Activated T-cell treated with anti-CD3 and anti-CD28 coated beads for 48 hours (primary cell): ENCODE measurements at regions not wholly inside any gene's neighbourhood (a gene's known extent, or its start where the extent isn't known, plus 50 kb on each side); places are given as distances from the start of the nearest gene placed in this dataset.

Source experiments
- DNase-seq: peaks from one replicate; pipeline ENCODE4 v3.0.0-alpha.2; 2020; ENCODE audit warnings: low read depth

DNA sequence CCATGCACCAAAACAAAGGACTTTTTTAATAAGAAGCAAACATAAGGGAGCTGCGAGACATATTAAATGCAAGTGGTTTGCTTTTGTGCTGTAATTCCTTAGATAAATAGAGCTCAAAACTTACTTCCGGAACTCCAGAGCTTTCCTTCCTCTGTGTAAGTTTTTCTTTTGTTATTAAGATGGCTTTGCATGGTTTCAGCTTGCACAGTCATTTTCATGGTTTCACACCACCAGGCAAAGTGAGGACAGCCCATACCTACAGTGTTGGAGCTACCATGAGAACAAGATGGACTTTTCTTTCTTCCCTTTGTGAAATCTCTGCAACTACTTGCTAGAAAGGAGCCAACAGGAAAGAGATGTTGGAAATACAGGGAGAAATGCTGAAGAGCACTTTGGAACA is 368.0 kb downstream of the SETD4 start:
- DNase-seq, result no peak

DNA sequence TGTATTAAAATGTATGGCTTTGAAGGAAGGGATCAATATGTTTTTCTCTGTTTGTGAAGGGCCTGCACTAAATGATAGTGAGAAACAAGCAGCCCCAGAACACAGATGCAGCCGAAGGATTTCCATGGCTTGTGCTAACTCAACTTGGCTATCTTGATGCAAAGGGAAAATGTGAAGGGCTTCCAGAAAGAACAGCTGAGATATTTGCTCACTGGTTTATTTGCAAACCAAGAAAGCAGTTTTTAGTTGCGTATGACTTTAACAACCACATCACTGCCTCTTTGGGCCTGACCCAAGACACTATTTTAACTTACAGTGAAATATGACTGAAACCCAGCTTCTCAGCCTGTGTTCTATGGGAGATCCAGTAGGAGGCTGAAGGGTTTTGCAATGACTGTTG is 369.9 kb downstream of the SETD4 start:
- DNase-seq, result no peak

DNA sequence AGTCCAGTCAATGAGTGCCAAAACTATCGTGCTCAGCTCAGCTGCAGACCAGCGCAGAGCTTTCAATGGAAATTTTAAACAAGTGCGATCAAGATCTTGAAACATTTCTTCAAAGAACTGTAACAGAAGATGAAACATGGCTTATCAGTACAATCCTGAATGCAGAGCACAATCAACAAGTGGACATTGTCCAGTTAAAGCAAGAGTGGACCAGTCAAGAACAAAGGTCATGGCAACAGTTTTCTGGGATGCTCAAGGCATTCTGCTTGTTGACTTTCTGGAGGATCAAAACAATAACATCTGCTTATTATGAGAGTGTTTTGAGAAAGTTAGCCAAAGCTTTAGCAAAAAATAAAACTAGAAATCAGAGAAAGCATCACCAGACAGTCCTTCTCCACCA is 374.2 kb downstream of the SETD4 start:
- DNase-seq, result no peak

DNA sequence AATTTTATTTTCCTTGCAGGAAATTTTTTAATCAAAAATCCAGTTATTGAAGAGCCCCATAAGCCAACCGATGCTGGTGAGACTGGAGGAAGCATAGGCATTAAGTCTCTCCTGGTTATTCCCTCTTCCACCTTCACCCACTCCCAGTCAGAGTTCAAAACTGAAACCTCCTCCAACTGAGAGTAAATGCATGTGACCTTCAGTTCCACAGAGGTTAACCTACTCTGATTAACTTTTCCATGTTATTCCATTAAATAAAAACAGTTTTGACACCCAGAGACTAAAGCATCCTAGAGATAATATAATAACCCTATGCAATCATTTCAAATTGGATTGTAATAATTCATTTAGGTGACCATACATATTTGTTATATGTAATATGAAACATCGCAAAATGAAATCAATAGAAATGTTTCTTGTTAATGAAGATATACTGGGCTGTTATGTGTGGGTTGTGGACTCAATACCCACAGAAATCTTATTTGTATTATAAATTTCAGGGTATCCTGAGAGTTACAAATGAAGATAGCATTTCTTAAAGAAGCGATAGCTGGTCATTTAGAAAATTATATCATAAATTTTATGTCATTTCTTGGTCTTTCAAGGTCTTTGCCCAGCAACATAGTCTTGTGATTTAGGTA is 376.5 kb downstream of the SETD4 start:
- no peak for DNase-seq

DNA sequence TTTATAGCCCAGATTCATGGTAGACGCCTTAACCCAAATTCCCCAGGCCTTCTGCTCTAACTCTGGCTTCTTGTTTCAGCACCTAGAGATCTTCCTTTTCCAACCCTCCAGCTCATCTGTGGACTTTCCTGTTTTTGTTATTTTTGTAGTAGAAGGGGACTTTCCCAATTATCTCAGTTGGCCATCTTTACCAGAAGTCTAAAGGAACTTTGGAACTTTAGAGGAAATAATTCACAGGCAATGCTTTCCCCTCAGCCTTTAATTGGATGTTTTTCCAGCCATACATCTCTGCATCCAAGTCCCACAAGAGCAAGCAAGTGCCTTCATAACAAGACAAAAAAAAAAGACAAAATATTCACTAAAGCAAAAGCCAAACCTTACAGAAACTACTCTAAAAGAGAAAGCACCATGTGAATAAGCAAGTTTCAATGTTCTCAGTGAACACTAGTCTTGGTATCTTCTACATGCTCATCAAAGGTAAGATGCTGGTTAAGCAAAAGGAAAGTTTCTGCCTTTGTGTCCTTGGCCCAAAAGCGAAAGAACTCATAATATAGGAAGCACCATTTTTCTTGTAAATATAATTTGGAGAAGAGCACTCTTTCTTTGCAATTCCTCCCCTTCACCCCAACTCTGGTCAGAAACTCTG is 377.3 kb downstream of the SETD4 start:
- DNase-seq, result no peak

DNA sequence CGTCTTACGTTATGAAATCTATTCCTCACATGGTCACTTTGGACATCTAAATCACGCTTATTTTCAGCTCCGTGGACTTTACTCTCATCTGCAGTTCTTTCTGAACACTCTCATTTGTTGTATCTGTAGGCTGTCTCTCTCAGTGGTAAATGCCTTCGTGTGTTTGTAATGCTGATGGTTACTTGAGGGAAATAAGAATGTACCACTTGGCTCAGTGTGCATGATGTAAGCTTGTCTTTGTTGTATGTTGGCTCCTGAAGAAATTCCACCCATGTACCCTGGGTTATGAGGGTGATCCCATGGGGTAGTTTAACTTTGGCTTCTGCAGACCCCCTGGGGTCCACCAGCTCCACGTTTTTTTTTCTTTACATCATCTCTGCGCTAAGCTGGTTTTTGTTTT is 378.4 kb downstream of the SETD4 start:
- DNase-seq, result no peak

DNA sequence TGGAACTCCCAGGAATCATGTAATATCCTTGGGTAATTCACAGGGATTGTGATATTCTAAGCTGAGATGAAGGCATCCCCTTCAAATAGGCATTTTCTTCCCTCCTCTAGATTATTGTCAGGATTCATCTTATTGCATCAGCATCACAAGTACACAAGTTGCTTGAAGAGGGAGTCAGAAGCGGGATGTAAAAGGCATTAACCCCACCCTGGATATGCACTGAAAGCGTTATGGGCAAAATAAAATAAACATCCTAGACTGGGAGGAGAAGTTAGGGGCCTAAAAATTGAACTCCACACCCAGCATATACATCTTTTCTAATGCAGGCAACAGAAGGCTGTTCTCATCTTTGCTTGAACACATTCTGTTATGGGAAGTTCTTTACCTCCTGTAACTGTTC is 381.2 kb downstream of the SETD4 start:
- DNase-seq, result no peak

DNA sequence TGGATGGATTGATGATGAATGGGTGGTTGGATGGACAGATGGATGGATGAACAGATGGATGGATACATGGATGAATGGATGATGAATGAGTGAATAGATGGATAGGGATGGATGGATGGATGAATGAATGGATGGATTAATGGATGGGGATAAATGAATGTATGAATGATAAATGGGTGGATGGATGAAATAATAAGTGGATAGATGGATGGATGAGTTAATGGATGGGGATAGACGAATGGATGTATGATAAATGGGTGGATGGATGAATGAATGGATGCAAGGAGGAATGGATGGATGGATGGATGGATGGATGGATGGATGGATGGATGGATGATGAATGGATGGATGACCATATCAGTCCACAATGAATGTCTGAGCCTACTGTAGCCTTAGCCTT is 381.9 kb downstream of the SETD4 start:
- no peak for DNase-seq

DNA sequence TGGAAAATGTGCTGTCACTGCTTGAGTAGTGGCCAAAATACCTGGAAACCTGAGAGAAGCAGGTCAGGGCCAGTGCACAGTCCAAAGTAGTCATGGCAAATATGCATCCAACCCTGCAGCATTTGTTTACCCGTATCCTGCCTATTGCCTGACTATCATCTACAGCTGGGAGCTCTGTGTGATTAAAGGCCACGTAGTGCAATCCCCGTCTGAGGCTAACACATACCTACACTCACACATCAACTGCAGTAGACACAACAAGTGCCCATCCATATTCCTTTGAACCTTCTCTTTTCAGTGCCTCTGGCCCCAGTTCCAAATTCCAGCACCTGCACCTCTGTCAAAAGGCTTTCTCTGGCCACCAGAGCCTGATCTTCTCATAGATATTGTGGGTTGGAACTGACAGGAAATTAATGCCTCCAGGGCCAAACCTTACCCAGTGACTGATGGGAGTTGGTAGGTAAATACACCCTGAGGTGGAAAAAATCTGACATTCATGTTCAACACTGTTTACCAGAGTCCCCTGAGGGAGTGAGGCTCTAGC is 383.0 kb downstream of the SETD4 start:
- DNase-seq, result no peak

DNA sequence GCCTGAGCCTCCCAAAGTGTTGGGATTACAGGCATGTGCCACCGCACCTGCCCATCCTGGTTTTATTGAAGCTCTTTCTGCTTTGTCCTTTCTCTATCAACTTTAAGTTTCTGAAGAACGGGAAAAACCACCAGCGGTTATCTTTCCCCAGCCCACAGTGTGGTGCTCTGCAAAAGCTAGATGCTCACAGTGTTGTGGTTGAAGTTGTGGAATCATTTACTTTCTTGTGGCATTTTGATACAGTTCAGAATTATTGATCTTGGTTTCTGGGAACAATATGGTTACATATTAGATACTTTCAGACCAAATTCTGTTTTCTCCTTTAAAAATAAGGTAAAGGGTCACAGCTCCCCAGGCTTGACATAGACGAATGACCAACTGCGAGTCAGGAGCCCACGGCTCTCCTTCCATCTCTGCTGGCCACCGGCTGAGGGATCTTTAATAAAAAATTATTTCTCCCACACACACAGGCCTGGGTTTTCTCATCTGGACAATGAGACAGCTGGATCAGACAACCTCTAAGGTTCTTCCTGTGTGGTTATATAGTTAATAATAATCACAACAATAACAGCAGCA is 385.3 kb downstream of the SETD4 start:
- no peak for DNase-seq

DNA sequence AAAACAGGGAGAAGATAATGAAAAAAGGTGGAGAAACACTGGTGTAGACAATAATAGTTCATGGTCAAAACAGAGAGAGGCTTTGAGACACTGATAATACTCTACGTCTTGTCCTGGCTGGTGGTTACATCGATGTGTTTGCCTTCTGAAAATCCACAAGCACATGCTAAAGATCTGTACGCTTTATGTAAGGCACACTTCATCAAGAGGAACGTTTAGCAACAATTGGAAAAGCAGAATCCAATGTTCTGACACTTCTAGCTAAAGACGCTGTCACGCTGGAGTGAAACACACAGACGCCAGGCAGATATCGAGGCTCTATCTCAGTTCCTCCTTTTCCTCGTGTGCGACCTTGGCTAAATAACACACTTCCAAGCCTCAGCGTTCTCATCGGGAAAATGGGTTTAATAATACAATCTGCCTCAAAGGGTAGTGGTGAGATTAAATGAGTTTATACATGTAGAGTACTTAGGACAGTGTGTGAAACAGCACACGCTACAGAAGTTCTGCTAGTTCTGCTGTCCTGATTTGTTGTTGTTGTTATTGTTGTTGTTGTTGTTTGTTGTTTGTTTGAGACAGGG is 386.1 kb downstream of the SETD4 start:
- no peak for DNase-seq

DNA sequence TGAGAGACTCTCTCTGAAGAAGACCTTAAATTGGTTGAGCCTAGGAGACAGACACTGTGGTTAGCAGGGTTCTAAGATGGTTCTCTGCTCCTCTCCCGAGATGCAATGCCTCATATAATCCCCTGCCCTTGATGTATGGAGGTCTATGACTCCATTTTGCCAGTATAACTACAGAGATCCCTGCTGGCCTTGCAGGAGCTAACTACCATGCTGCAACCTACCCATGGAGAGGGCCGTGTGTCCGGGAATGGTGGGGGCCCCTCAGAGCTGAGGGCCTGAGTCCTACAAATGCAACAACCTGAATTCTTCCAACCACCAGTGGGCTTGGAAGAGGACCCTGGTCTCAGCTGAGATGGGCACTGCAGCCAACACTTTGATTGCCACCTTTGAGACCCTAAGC is 388.0 kb downstream of the SETD4 start:
- no peak for DNase-seq

DNA sequence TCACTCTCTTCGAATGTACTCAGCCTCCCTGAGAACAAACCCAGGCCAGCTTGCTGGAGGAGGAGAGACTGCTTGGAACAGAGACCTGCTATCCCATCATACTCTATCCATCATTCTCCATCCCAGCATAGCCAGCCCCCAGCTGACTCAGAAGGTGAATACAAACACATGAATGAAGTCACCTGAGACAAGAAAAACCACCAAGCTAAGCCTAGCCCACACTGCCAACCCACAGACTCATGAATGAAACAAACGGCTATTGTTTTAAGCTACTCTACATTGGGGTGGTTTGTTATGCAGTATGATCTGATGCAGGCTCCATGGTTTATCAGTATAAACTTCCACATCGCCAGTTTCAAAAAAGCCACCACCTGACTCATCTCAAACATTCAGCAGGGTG is 395.6 kb downstream of the SETD4 start:
- no peak for DNase-seq

DNA sequence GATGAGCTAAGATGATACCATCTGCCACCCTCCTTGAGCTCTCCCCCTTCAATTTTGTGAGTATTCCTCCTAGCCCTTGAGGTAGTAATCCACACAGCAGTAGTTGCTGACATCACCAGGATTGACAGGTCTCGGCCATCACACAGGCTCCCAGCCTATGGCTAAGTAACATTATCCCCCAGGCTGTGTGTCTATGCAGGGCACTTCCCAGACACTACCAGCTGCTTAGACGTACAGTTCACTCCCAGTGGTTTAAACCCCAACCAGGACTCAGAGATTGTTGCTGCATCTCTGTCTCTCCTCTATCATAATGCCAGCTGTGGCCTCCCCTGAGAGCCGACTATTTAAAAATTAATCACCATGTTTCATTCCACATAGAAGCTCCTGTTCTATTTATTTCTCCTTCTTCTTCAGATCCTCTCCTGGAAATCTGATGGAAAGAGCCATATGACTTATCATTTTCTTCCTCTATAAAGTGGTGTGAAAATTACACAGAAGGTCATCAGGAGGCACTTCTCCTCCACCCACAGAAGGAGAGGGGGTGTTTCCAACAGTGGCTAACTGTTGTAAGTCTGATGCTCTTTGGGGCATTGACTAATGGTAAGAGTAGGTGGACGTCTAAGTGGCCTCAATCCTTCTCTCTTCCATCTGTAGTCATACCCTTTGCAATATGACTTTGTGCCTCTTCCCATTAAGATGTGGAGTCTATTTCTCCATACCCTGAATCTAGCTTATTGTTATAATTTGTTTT is 396.3 kb downstream of the SETD4 start:
- DNase-seq, result no peak

DNA sequence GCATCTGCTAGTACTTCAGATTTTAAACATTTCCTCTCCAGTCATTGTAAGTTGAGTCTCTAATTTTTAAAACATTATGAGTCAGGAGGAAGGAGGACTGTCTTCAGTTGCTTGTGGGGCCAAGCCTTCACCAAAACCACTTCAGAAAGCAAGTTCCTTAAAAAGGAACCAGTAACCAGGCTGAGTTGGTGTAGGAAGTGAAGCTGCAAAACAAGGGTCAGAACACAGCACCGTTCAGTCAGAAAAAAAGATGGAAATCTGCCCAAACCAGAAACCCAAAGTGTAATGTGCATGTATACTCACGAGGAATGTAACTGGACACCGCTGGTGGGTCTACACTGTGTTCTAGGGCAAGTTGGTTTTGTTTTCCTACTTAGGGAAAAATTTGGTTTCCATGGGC is 402.1 kb downstream of the SETD4 start:
- no peak for DNase-seq

DNA sequence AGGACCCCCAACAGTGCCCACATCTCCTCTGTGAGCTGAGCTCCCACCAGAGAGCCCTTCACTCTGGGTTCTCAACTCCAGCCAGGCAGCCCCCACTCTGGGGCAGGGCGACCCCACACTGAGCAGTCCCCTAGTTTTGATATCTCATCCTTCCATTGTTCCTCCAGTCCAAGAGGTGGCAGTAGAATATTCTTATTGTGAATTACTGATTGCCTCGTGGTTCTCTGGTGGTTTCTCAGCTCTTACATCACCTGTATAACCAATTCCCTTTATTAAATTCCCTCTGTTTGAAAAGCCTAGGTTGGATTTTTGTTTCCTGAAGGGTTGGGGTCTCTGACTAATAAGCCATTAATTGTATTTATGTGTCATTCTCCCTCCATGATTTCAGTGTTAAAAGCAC is 407.5 kb downstream of the SETD4 start:
- DNase-seq, result no peak

DNA sequence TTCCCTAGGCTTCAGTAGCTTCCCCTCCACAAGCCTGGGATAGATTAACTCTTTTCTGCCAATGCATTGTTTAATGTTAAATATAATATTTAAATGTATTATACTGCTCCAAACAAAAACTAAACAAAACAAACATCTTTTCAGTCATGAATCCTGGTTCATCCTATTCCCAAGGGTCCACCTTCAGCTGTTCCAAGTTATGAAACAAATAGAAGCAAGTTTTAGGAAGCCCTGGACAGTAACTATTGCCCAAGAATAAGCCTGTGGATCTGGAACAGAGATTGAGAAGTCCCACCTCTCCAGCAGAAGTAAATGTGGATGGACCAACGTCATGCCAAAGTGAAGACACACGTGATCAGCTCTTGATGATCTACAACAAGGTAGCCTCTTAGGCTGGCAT is 408.1 kb downstream of the SETD4 start:
- no peak for DNase-seq

DNA sequence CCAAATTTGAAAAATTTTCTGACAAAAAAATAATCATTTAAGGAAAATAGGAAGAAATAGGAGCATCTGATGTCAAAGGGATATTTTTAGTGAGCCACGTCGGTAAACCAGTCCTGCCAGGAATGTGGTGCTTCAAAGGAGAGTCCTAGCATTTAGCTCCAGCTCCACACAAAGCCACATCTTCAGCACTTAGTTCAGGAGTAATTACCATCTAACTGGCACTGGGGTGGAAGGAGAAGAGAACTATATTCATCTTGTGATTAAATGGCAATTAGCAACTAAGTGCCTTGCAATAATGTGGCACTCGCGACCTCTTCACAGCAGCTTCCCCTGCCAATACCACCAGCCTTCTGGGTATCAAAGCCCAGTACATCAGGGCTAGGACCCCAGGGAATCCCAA is 409.1 kb downstream of the SETD4 start:
- DNase-seq, result no peak

DNA sequence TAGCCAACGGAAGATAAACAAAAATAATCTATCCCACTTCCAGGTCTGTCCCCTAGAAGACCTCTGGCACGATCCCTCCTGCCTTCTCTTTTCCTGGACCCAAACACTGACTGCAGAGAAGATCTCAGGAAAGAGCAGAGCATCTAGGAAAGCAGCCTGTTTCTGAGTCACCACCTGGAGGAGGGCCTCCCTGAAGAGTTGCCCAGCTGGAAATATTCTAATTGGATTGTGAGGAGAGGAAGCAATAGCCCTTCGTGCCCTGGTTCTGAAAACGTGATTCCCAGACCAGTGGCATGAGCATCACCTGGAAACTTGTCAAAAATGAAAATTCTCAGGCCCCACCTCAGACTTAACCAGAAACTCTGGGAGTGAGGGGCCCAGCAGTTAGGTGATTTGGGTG is 411.1 kb downstream of the SETD4 start:
- DNase-seq, result no peak

DNA sequence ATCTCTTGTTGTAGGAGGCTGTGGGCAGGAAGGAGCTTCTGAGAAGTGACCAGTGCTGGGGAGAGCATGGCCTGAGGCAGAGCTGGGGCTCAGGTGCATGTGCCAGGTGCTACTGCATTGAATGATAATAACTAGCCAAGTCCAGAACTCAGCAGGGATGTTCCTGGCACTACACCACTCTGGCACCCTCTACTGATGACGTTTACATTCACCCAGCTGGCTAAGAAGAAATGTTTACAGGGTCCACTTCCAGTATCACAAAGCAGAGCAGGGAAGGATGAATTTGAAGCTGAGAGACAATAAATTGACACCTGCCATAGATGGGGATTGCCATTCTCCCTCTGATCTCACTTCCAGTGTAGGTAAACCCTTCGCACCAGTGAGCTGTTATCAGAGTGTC is 411.8 kb downstream of the SETD4 start:
- DNase-seq, result no peak

DNA sequence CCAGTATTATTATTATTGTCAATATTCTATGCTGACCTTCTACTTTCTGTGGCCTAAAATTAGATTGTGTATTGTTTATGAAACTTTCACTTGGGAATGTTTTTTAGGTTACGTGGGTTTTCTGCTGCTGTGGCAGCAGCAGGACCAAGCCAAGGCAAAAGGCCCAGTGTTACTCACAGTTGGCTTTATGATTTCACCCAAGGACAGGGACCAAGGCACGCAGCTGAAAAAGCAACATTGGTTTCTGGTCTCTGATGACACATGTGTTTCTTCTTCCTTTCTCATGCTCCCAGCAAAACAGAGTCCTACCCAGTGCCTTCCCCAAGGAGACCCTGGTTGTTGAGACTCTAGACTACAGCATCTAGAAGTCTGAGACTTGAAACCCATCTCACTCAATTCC is 413.7 kb downstream of the SETD4 start:
- DNase-seq, result no peak

DNA sequence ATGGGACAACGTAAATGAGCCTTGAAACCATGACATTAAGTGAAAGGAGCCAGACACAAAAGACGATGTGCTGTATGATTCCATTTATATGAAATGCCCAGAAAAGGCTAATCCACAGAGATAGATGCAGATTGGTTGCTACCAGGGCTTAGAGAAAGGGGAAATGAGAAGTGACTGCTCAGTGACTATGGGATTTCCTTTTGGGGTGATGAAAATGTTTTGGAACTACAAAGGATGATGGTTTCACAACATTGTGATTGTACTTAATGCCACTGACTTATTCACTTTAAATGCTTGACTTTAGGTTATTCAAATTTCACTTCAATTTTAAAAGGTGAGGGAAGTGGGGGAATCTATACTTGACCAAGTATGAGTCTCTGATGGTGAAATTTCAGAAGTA is 414.3 kb downstream of the SETD4 start:
- no peak for DNase-seq

DNA sequence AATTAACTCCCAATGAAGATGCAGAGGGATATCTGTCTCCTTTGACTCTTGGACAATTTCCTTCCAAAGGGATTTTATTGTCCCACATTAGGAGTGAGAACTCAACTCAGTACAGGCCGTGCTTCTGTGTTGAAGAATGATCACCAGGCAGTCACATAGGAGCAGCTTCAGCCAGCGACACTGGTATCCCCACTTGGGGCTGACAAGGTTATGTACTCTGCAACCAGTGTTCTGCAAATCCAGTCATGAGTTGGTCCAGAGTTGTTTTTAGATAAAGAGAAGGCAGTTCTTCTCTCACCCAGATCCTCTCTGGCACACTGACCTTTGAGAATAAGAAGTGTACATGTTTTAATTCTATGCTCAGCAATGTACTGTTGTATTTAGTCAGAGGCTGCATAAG is 415.8 kb downstream of the SETD4 start:
- DNase-seq, result no peak
